SK-N-SH (cell line): ENCODE measurements at regions not wholly inside any gene's neighbourhood (a gene's known extent, or its start where the extent isn't known, plus 50 kb on each side); places are given as distances from the start of the nearest gene placed in this dataset.

Source experiments
- JUND ChIP-seq: IDR thresholded peaks from 2 replicates; pipeline ENCODE4 v1.4.0; 2012
- MXI1 ChIP-seq: IDR thresholded peaks from 2 replicates; pipeline ENCODE4 v1.6.1; 2012; ENCODE audit warnings: mild to moderate bottlenecking, low read depth, low read length, improper control_type of control experiment
- POLR2AphosphoS5 ChIP-seq: IDR thresholded peaks from 2 replicates; pipeline ENCODE4 v1.6.1; 2012; ENCODE audit warnings: low read depth, low read length
- RCOR1 ChIP-seq: fragments of 150-350 bp; IDR thresholded peaks from 2 replicates; pipeline ENCODE4 v1.6.1; 2017; ENCODE audit warnings: antibody characterized with exemption, low read length
- TAF1 ChIP-seq: IDR thresholded peaks from 2 replicates; pipeline ENCODE4 v1.6.1; 2012; ENCODE audit warnings: low read depth, mild to moderate bottlenecking, low read length, moderate library complexity, borderline replicate concordance
- TF ChIP-seq, protein P1 (sequence below): fragments of 200-600 bp; sonication (generic); IDR thresholded peaks from 2 replicates; pipeline ENCODE4 v1.6.1; 2017; ENCODE audit warnings: antibody characterized with exemption, mild to moderate bottlenecking, moderate library complexity
- TF ChIP-seq, protein P2 (sequence below): fragments of 150-350 bp; IDR thresholded peaks from 2 replicates; pipeline ENCODE4 v1.6.1; 2016; ENCODE audit warnings: mild to moderate bottlenecking, low read depth, low read length

DNA sequence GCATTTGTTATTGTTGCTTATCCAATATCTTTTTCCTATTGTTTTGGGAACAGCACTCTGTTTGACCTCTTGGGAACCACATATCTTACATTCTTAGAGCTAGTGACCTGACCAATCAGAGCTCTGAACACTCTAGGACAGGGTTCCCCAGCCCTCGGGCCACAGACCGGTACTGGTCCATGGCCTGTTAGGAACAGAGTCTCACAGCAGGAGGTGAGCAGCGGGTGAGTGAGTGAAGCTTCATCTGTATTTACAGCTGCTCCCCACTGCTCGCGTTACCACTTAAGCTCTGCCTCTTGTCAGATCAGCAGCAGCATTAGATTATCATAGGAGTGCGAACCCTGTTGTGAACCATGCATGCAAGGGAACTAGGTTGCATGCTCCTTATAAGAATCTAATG lies 226.0 kb upstream of the TSHZ2 start:
- TF ChIP-seq, protein P1, sequence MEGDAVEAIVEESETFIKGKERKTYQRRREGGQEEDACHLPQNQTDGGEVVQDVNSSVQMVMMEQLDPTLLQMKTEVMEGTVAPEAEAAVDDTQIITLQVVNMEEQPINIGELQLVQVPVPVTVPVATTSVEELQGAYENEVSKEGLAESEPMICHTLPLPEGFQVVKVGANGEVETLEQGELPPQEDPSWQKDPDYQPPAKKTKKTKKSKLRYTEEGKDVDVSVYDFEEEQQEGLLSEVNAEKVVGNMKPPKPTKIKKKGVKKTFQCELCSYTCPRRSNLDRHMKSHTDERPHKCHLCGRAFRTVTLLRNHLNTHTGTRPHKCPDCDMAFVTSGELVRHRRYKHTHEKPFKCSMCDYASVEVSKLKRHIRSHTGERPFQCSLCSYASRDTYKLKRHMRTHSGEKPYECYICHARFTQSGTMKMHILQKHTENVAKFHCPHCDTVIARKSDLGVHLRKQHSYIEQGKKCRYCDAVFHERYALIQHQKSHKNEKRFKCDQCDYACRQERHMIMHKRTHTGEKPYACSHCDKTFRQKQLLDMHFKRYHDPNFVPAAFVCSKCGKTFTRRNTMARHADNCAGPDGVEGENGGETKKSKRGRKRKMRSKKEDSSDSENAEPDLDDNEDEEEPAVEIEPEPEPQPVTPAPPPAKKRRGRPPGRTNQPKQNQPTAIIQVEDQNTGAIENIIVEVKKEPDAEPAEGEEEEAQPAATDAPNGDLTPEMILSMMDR, result no peak
- TF ChIP-seq POLR2AphosphoS5 (no peak), JUND (no peak), TAF1 (no peak), RCOR1 (no peak), MXI1 (no peak)
- TF ChIP-seq, protein P2, sequence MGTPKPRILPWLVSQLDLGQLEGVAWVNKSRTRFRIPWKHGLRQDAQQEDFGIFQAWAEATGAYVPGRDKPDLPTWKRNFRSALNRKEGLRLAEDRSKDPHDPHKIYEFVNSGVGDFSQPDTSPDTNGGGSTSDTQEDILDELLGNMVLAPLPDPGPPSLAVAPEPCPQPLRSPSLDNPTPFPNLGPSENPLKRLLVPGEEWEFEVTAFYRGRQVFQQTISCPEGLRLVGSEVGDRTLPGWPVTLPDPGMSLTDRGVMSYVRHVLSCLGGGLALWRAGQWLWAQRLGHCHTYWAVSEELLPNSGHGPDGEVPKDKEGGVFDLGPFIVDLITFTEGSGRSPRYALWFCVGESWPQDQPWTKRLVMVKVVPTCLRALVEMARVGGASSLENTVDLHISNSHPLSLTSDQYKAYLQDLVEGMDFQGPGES, result no peak
